NCI-H1436 treated with DMSO at 0.1 percent for 48 hours (cell line): ENCODE measurements at regions not wholly inside any gene's neighbourhood (a gene's known extent, or its start where the extent isn't known, plus 50 kb on each side); places are given as distances from the start of the nearest gene placed in this dataset.

ENCODE experiments used
- DNase-seq: peaks from one replicate; lab custom pipeline; 2025; lab: John Stamatoyannopoulos, UW

DNA sequence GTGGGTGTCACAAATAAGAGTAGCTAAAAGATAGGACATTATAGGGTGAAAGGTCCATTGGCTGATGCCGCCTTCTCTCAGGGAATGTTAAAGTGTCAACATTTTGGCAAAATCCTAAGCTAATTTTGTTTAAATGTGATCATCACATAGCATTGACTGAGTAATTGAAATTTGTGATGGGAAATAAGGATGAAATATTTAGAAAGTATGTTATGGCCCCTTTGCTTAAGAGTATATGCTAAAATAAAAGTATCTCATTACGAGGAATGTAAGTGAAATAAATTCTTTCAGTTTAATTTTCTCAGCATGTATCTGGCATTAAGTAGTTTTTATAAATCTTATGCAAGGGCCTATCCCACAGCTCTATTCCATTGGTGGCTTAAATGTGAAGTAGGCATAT is 229.2 kb downstream of the PRL start:
- DNase-seq = no peak

DNA sequence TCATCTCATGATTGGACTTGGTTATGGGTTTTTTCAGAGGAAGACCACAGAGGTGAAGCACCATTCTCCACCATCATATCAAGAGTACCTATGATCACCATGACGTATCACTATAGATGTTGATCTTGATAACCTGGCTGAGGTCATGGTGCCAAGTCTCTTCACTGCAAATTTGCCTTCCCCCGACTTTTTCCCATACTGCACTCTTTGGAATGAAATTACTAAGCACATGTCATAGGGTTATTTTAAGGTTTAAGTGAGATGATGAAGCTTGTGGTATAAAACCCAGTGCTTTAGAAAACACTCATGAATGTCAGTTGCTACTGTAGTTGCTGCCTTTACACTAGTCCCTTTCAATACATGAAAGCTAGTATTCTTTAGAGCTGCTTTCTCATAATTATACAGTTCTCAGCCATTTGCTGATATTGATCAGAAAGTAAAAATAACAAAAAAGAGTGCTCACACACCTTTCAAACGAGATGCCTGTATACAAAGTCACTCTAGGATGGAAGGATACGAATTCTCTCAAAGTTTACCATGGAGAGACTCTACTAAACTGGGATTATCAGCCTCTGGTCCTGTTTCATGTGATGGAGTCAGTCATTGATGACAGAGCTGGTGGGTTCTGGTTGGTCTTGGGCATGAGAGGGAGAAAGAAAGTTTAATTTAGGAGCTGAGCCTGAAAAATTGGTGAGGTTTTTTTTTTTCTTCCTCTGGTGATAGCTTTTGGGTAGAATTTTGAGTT is 228.1 kb downstream of the PRL start:
- no peak for DNase-seq

DNA sequence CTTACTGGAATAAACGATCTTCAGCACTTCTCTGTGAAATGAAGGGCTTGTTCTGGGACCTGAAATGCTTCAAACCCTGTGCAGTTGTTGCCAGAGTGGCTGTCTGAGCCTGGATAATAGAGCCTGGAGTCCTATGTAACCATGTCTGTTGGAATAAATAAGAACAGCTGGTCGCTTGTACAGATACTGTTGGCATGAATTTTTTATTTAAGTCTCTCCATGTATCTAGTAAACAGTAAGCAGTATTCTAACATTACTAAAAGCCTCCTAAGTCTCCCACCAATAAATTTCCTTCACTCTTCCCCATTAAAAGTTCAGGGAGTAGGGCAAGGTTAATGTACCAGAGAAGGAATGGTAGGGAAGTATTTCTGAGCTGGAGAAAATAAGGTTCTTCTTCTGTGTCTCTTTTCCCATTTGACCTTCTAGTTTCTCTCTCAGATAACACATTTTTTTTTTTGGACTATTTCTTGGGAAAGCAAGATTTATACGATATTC is 227.5 kb downstream of the PRL start:
- DNase-seq = no peak

DNA sequence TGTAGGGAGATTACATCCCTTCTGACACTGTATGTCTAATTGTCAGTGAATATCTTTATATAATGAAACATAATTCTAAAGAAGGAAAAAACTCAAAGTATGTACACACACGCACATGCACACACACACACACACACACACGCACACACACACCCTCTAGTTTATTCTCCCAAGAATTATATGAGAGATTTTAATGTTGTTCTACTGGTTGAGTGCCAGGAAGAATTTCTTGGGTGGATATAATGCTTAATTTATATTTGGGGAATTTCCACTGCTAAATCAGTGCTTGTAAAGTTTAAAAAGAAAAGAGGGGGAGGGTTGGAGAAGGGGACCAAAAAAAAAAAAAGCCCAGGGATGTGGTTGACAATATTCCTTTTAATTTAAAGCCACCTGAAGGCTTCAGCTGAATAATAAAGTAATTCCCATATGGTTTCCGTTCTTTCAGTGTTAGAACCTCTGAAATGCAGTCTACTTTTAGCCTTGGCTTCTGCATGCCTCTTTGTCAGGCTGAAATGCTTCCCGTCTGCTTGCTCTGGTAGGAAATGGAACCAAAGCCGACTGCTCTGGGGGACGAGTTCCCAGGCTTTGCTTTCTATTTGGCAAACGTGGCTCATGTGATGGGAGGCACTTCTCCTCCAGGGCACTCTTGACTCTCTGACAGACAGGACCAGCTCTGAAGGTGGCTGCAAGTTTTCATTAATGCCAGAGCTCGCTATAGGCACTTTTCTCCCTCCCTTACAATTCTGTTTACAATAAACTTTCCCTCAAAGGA is 225.4 kb downstream of the PRL start:
- no peak for DNase-seq

DNA sequence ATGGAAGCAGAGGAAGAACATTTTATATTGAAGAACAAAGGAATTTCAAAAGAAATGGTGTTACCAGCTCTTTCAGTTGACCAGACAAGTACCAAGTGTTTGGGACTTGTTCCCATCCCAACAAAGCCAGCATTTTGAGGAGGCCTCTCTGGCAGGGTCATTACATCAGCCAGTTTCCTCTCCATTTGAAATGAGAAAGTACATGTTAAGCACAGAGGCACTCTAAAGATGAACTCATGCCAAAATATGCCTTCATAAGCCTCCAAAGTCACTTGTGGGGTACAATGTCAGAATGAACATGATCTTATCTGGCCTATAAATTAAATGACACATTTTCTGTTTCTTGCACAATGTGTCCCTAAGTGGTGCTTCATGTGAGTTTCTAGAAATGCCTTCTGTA is 223.9 kb downstream of the PRL start:
- no peak for DNase-seq

DNA sequence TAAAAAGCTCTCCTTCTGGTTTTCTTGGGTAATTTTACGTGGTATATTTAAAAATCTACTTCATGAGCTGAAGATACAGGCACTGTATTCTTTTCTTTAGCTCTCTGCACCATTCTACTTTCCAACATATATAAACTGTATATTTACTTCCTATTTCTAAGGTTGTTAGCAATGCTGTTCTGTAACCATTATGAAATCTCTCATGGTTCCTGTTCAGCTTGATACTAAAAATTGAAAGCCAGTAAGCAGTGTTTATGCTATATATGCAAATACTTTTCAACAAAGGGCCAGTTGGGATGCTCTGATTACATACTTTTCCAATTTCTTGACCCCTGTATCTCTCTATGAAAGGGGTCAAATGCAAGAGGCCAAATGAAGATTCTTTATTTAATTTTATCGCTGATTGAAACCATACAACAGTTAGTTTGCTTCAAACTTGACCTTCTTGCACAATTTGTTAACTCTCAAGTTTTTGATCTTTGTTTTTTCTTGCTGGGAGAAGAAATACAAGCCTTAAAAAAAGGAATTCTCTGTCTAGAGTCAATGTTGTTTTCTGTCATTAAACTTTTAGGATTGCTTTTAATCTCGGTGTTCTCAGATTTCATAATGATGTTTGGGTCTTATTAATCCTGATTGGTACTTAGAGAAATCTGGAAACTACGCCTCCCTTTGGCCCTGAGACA is 223.2 kb downstream of the PRL start:
- no peak for DNase-seq

DNA sequence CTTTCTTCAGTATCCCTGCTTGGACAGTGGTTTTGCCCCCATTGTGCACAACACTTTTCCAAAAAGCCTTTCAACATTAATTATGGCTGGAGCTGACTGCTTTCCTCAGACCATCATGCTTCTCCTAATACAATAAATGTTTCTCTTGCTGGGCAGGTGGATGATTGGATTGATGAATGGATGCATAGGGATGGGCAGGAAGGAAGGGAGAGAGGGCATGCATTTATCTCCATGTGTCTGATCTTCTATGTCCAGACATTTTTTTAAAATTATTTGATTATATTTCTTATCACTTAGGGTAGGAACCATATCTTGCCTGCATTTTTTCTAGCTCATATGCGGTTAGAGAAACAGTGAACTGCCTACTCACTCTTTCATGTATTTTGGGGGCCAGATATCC is 218.5 kb downstream of the PRL start:
- DNase-seq = no peak

DNA sequence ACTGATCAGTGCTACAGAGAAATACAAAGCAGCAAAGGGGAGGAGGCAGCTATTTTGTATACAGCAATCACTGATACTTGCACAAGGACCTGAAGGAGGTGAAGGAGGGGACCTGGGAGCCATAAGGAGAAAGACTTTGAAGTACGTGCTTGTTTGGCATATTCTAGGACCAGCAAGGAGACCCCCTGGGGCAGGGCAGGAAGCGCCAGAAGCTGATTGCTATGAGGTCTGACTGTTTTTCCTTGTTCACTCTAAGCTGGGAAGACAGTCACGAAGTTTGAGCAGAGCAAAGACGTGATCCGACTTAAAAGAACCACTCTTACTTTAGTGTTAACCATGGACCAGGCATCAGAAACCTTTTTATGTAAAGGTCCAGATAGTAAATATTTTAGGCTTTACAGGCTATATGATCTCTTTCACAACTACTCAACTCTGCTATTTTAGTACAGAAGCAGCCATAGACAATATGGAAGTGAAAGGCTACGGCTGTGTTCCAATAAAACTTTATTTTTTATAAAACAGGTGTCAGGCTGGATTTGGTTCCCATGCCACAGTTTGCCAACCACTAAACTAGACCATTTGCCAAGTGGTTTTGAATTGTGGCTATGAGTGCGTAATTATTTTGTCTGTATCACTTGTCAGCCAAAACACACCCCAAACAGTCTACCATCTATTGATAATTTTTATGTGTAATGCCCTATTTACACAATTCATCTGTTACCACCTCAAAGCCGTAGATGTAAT is 217.9 kb downstream of the PRL start:
- DNase-seq = no peak

DNA sequence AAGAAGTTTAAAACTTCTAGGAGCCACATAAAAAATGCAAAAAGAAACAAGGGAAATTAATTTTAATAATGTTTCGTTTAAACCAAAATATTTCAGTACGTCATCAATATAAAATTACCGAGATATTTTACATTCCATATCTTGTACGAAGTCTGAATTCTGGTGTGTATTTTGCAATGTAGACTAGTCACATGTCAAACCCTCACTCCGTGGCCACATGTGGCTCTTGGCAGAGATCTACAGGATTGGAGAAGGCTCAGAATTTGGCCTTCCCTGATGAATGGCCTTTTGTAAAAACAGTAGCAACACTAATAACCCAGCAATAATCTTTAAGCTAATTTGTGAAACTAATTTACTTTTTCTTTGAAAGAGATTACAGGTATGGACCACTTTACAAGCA is 217.1 kb downstream of the PRL start:
- DNase-seq = no peak

DNA sequence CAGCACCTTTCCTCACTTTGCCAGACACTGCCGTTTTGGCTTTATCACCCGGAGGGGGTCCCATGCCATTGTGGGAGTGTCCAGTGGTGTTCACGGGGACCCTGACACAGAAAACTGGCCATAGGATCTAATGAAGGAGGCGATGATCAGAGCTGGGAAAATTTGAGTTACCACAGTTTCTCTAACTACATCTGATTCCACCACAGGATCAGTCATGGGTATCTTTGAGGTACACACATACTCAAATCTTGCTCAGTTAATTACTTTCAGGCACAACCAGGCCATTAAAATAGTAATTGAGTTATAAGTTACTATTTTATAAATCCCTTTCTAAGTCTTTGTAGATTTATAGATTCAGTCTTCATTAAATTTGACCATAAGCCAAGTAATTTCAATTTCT is 215.1 kb downstream of the PRL start:
- DNase-seq = no peak

DNA sequence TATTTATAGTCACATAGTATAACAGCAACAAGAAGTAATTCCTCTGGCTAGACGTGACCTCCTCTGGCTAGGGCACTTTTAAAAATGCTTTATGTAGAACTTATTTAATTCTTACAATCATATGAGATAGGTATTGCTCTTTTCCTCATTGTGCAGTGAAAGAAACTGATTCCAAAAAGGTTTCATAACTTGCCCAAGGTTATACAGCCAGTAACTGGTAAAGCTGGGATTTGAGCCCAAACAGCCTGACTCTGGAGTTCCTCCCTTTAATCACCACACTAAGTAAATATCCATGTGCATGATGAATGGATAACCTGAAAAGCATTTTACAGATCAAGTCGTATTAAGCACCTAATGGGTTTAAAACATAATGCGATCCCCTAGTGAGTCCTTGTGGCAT is 214.6 kb downstream of the PRL start:
- no peak for DNase-seq

DNA sequence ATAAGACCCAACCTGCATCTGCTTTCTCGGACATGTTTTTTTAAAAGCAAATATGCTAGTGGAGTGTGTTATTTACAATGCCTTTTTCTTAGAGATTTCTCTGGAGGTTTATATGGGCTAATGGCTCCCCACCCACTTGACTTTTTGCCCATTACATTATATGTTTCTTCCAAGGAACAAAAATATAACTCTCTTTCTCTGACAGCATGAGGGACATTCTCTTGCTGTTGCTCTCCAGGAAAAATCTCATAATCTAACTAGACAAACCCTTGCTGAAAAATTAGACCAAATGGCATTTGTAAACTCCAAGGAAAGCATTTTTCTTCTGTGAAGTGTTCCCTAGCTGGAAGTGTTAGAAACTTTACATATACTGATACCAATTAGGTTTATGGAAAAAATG is 213.7 kb downstream of the PRL start:
- no peak for DNase-seq

DNA sequence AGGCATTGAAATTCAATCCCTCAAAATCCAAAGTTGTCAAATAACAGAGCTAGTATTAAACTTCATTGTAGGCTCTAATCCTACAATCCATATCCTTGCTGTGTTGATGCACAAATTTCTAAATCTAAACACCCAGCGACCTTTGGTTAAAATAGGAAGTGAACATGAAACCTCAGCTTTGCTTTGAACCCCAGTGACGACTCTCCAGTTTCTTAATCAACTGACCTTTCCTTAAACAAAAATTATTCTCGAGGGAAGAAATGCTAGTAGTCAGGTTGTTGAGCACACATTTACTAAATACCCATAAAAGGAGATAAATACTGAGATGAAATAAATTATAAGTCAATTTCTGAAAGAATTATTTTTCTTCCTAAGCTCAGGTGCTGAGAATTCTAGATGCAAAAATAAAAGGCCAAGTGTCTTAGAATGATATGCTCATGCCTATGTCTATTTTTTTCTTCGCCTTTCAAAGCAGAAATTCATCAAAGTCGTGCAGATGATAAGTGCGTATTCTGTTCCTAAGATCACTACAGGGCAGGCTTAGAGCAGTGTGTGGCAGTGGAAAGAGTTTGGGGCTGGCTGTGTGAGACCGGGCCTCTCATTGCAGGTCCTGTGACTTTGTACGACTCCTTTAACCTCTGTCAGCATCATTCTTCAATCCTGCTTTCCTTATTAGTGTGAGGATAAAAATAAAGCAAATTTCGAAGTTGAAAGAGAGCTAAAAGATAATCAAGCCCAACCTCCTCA is 208.7 kb downstream of the PRL start:
- no peak for DNase-seq

DNA sequence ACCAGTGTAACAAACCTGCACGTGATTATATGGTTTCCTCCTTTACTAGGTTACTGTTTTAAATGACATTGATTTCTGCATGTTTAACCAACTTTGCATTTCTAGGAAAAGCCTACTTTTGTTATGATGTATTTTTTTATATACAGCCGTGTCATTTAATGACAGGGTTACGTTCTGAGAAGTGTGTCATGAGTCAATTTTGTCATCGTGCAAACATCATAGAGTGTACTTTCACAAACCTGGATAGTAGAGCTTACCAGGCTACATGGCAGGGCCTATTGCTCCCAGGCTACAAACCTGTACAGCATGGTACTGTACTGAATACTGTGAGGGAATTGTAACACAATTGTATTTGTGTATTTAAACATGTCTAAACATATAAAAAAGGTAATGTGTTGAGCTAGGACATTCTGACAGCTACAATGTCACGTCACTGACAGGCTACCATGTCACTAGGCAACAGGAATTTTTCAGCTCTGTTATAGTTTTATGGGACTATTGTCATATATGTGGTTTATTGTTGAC is 205.3 kb downstream of the PRL start:
- no peak for DNase-seq

DNA sequence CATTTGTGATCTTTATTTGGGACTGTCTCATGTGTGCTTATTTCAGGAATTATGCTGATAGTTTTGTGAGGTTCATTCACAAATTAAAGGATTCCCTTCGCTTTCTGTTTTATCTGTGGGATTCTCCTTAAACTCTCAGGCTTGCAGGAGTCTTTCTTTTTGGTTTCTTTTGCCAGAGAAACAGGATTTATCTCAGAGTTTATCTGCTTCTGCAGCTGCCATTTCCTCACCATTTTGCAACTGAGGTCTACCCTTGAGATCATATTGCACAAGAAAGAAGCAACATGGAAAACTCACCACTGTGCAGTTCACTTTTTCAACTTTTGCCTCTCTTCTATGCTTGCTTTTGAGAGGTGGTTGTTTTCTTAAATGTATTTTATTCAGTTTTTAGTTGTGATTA is 201.0 kb downstream of the PRL start:
- no peak for DNase-seq

DNA sequence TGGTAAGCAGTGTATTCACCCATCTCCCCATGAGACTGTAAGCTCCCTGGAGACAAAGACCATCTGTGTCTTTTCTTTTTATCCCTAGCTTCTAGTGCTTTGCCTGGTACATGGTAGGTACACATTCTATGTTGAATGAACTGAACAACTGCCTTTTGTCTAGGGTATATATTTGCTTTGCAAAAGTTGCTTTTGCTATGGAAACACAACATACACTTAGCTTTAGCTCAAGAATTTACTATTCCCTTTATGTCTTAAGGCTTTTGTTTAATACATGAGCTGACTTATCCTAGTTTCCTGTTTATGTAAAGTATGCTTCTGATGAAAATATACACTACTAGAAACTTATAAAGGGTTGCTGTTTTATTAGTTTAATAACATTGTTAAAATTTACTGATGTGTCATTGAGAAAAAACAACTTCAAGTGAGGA is 198.2 kb downstream of the PRL start:
- no peak for DNase-seq

DNA sequence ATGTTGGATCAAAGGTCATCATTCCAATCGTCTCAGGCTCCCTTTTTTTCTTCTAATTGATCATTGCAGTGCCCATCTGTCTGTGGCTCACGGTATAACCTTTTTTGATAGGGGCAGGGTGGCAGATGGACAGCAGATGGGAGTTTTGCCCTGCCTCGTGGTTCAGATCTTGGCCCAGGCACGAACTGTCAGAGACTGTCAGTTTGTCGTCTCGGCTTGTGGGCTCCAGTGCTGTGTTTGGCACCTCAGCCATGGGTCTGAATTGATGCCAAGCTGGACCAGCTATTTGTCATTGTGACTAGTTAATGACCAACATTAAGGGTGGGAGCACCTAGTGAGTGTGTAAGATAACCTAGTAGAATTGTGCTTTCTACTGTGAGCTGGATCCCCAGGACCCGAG is 197.6 kb downstream of the PRL start:
- no peak for DNase-seq

DNA sequence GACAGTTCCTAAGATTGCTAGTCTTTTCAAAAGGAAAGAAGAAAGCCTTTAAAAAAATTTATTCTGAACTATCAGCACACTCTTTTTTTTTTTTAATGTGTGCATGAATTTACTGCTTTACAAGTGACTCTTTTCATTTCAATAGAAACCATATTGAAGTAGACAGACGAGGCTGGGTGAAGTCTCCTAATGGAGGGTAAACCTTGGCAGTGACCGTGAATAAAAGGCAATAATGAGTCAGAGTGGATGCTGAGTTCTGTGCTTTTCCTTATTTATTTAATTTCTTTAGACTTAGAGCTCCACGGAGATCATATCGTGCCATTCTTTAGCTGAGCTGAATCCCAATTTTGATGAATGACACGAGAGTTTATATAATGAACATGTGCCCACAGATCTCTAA is 196.9 kb downstream of the PRL start:
- no peak for DNase-seq

DNA sequence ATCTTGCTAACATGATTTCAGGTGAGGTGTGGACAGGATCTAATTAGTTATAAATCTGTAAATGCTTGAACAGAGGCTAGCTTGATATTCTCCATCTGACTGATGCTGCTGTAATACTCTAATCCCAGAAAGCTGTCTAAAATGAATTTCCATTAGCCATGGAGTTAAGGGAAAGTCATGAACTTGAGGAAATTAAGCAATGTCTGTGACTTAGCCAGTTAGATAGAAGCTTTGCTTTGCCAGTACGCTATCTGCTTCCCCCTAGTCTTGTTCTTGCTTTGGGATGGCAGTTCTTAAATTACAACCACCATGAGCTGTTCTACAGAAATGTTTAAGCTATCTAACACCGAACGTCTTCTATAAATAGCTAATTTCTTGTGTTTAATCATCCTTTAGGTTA is 195.7 kb downstream of the PRL start:
- DNase-seq = no peak

DNA sequence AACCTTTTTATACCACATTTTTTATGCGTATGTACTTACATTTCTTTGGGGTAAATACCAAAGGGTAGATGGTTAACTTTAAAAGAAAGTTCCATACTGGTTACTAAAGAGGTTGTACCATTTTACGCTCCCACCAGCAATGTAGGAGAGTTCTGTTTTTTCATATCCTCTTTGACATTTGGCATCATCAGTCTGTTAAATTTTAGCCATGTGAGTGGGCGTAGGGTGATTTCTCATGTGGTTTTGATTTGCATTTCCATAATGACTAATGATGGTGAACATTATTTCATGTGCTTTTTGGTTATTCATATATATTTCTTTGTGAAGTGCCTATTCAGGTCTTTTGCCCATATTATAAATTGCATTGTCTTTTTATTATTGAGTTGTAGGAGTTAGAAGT is 194.2 kb downstream of the PRL start:
- no peak for DNase-seq

DNA sequence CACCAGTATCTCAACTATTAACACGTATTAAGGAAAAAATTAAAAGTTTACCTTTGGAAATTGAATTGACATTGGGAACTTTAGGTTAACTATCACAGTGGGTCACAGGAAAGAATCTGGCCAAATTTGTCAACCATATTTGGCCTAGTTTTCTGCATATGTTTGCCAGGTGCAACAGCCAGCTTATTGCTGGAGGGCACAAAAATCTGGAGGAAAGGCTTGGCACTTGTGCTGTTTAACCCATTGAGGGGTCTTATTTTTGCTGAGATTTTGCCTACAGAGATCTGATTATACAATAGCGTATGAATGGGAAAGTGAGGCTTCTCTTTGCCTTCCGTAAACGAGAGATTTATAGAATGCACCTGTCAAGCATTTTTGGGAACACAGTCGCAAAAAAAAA is 190.4 kb downstream of the PRL start:
- DNase-seq = no peak
